ENCODE measurements at regions not wholly inside any gene's neighbourhood (a gene's known extent, or its start where the extent isn't known, plus 50 kb on each side); places are given as distances from the start of the nearest gene placed in this dataset.

- POLR2A ChIA-PET = interaction anchor here (0.6 kb wide), 1 partner anchor 22 kb away, joined by 3 read pairs; no protein-coding TSS in a partner anchor
- H3K4me3 ChIP-seq (ENCODE audit: low read depth, low read length) = no peak overlapping the region
- no peak for TF ChIP-seq CTCF (IDR thresholded peaks at IDR 0.05; ENCODE audit: insufficient read depth, low read length, missing control alignments)
- peak; percentile 61 for DNase-seq (ENCODE audit: low read depth, low spot score)
- CTCF ChIA-PET = interaction anchor here (0.9 to 1.5 kb wide), 3 partner anchors 136 to 248 kb away, joined by 3 to 4 read pairs (median 4); no protein-coding TSS in a partner anchor
Measured at GRCh38 chr11:130611791-130612251, 163.4 kb downstream of the ADAMTS15 start.

GRCh38 chr11:130612291-130612851 lies 163.9 kb downstream of the ADAMTS15 start:
- no peak for TF ChIP-seq CTCF (IDR thresholded peaks at IDR 0.05; ENCODE audit: insufficient read depth, low read length, missing control alignments)
- DNase-seq (ENCODE audit: low read depth, low spot score) = peak; percentile 81
- POLR2A ChIA-PET = interaction anchor here (0.6 kb wide), 1 partner anchor 22 kb away, joined by 3 read pairs; no protein-coding TSS in a partner anchor
- H3K4me3 ChIP-seq (ENCODE audit: low read depth, low read length) = no peak overlapping the region
- CTCF ChIA-PET = interaction anchor here (1.2 to 1.6 kb wide), 3 partner anchors 177 to 247 kb away, joined by 3 to 4 read pairs (median 4); no protein-coding TSS in a partner anchor

- CTCF ChIA-PET = interaction anchor here (1.6 kb wide), 1 partner anchor 215 kb away, joined by 3 read pairs; no protein-coding TSS in a partner anchor
- POLR2A ChIA-PET = interaction anchor here (1.0 kb wide), 1 partner anchor 33 kb away, joined by 3 read pairs; no protein-coding TSS in a partner anchor
- H3K4me3 ChIP-seq (ENCODE audit: low read depth, low read length) = no peak overlapping the region
- no peak for DNase-seq (ENCODE audit: low read depth, low spot score)
- no peak for TF ChIP-seq CTCF (IDR thresholded peaks at IDR 0.05; ENCODE audit: insufficient read depth, low read length, missing control alignments)
Measured at GRCh38 chr11:130613396-130613795, 165.0 kb downstream of the ADAMTS15 start.

- ChIA-PET CTCF (no interaction called here), POLR2A (no interaction called here)
- no peak for TF ChIP-seq CTCF (IDR thresholded peaks at IDR 0.05; ENCODE audit: insufficient read depth, low read length, missing control alignments)
- H3K4me3 ChIP-seq (ENCODE audit: low read depth, low read length) = no peak overlapping the region
- DNase-seq (ENCODE audit: low read depth, low spot score) = no peak
Measured at GRCh38 chr11:130614591-130614990, 166.1 kb downstream of the ADAMTS15 start.

GRCh38 chr11:130615561-130615960 lies 167.1 kb downstream of the ADAMTS15 start:
- POLR2A ChIA-PET = no interaction called here
- no peak for DNase-seq (ENCODE audit: low read depth, low spot score)
- CTCF ChIA-PET = no interaction called here
- H3K4me3 ChIP-seq (ENCODE audit: low read depth, low read length) = no peak overlapping the region
- TF ChIP-seq CTCF (IDR thresholded peaks at IDR 0.05; ENCODE audit: insufficient read depth, low read length, missing control alignments) = no peak

- TF ChIP-seq CTCF (IDR thresholded peaks at IDR 0.05; ENCODE audit: insufficient read depth, low read length, missing control alignments) = no peak
- H3K4me3 ChIP-seq (ENCODE audit: low read depth, low read length) = no peak overlapping the region
- POLR2A ChIA-PET = no interaction called here
- DNase-seq (ENCODE audit: low read depth, low spot score) = no peak
- CTCF ChIA-PET = no interaction called here
Measured at GRCh38 chr11:130616573-130616972, 168.1 kb downstream of the ADAMTS15 start.
